NCI-H510A (cell line): ENCODE measurements at regions not wholly inside any gene's neighbourhood (a gene's known extent, or its start where the extent isn't known, plus 50 kb on each side); places are given as distances from the start of the nearest gene placed in this dataset.

Source experiments
- DNase-seq: peaks from one replicate; lab custom pipeline; 2025; lab: John Stamatoyannopoulos, UW

DNA sequence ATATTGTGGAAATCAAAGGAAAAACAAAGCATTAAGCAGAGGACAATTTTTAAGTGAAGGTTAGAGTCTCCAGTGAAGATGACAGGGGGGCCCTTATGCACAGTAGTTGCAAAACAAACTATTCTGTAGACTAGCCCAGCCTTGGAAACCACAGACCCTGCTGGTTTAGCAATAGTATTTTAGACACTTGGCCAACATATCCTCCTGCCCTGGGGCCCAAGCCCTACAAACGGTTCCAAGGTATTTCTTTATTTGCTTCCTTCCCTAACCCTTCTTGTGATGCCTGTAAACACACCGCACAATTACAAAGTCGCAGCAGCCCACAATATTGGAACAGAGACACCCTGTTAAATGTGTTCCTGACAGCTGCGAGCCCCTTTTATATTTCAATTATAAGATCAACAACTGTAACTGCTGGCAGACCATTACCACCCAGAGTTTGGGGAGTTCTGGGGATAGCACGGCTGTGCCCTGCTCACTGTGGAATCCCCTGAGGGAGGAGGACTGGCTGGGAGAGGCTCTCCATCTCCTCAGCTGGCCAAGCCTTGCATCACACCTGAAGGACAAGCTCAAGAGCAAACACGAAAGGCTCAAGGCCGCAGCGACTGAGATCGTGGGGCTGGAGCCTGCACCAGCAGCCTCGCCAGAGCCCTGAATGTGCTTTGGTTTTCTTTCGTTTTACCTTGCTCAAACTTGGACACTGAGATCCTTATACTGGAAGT, 282.2 kb upstream of the ATP5MC3 start:
- no peak for DNase-seq

DNA sequence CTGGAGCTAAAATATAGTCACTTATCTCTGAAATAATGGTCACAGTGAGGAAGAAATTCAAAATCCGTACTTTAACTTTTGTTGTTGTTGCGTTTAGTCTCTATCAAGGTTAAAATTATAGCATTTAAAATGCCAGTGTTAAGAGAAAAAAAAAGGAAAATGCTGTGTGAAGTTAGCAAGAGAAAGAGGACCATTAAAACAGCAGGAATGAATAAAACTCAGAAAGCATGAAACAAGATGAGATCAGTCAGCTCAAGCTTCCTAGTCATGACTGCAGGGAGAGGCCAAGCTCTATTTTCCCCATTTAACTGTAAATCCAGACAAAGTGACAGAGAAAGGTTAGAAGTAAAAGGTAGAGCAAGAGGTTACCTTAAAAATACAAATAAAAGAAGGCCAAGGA, 281.7 kb upstream of the ATP5MC3 start:
- no peak for DNase-seq

DNA sequence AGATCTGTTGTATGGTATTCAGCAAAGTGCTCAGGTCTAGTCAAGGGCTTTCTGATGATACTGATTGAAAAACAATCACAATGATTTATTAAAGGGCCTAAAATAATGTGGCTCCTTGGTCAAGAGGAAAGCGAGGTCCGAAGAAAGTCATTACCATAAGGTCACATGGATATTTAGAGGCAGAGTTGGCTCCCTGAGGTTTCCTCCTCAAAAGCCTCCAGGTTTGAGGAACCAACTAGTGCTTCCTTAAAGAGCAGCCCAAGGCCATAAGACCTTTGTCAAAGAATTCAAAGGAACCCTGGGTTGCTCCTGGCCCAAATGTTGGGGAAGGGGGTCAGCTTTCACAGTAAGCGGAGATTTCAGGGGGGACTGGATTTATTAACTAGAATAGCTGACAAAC, 280.7 kb upstream of the ATP5MC3 start:
- DNase-seq = no peak

DNA sequence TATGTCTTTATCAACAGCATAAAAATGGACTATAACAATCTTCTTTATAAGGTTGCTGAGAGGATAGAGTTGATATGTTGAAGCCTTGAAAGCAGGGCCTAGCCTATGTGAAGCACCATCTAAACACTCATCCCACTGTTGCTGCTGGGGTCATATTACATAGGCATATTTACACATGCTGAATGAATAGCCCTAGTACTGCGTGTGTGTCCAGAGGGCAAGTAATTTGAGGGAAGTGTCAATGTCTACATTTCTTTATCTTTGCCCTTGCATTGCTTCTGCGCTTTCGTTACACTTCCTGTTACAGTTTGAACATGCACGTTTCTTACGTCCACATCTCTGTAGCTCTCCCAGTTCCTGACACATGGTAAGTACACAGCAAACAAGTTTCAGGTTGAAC, 280.3 kb upstream of the ATP5MC3 start:
- DNase-seq = peak; percentile 78

- no peak for DNase-seq
Observed at GRCh38 chr2:175457895-175458448, 276.5 kb upstream of the ATP5MC3 start.

DNA sequence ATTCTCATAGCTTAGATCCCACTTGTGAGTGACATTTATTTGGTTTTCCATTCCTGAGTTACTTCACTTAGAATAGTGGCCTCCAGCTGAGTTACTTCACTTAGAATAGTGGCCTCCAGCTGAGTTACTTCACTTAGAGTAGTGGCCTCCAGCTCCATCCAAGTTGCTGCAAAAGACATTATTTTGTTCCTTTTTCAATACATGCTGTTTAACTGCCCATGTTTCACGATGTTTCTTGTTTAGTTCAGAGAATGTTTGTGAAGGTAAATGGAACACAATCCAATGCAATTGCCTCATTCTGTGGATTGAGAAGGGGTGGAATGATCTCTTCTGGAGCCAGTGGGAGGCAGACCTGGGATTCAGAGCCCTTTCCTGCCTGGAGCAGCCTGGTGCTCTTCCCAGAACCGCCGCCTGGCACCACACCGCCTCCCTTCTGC, 273.5 kb upstream of the ATP5MC3 start:
- DNase-seq = no peak

DNA sequence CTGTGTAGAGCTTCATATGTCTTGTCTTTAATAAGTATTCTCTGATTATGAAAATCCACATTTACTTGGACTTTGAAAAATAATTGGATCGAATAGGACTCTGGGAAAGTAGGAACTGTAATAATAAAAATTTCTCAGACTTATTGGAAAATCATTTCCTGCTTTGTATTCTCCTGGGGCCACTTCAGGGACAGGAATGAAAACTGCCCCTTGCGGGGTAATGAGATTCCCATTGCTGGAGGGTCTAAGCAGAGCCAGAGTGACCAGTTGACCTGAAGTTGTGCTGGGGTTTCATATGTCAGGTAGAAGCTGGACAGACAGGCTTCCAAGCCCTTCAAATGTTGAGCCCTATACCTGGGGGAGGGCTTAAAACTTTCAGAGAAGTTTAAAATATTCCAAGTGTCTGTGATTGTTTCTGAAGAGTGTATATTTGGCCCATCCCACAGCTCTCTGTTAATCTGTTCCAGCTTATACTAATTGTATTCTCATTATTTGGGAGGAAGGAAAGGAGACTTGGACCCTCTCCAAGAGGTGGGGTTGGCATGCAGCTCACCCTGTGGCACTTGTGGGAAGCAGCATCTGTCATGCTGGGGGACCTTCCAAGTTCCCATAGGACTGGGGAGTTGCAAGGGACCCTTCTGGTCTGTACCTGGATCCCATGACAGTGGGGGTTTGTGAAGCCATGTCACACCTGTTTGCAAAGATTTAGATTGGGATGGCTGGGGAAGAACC, 268.7 kb upstream of the ATP5MC3 start:
- no peak for DNase-seq

GRCh38 chr2:175449616-175450015, 268.1 kb upstream of the ATP5MC3 start:
- DNase-seq = no peak

GRCh38 chr2:175446201-175446600, 264.7 kb upstream of the ATP5MC3 start:
- DNase-seq = no peak

- no peak for DNase-seq
Observed at GRCh38 chr2:175445281-175445680, 263.8 kb upstream of the ATP5MC3 start.

DNA sequence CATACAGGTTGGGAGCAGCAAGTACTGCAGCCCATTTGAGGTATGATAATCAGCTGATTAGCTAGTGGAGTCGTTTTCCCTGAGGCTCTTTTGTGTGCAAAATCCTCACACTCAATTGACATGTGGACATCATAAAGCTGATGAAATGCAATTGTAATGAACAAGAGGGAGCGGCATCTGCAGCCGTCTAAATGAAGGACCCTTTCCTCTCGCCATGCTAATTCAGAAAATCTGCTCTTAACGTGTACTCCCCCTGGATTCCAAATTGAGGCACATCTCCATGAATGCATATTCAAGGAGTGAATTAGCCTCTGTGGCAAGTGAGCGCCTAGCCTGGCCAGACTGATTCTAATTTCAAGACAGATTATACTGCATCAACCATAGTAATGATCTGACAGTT, 260.9 kb upstream of the ATP5MC3 start:
- DNase-seq = no peak

DNA sequence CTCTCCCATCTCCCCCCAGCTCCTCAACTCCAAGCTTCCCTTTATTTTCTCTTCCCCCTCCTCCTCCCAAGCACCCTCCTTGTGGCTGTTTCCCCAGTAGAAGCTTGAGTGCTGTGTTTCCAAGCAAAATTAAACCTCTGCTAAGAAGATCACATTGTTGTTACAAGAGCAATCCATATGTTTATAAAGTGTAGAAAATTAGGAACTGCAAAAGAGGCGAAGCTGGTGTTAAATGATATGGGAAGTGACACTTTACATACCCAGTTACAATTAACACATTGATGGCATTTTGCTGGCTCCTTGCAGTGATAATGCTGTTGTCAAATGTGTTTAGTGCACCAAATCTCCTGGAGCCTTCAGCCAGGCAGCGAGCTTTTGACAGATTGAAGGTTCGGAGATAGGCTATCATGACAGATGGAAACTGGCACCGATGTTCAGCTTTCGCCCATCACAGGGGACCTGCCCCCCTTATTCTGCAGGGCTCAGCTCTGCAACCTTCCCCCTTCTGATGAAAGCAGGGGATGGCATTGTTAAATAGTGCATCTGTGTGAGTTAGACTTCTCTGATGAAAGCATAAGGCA, 259.8 kb upstream of the ATP5MC3 start:
- DNase-seq = no peak

DNA sequence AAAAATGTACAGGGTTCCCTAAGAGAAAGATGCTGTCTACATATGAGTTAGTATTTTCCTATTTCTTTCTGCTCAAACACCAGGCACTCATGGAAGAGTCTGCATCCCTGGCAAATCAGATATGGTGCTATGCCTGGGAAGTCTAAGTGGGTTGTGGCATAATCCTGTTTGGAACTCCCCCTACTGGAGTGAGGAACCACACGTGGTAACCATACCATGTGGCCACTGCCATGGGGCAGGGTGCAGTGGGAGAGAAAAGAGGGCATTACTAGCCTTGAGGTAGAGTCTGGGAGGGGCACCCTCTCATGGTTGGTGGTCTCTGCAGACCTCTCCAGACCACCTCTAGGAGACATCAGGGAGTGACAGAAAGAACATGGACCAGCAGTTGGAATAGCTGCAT, 257.9 kb upstream of the ATP5MC3 start:
- no peak for DNase-seq

GRCh38 chr2:175437167-175437566, 255.7 kb upstream of the ATP5MC3 start:
- DNase-seq = no peak

- DNase-seq = no peak
Observed at GRCh38 chr2:175436076-175436475, 254.6 kb upstream of the ATP5MC3 start.

GRCh38 chr2:175435012-175435411, 253.5 kb upstream of the ATP5MC3 start:
- DNase-seq = no peak

DNA sequence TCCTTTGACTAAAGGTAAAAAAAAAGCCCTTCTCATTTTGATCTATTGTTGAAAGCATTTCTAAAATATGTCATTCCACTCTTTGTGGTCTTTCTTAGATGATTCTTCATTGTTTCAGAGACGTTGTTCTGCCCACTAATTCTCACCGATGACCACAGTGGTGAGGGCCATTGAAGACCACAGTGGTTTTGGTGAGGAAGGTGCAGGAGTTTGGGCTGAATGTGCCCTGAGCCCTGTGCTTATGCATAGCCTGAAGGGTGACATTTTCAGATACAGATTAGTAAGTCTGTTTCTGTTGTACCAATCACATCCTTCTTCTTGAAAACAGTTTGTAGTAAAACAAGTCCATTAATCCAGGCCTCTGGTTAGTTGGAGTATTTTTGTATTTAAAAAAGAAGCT, 251.3 kb upstream of the ATP5MC3 start:
- no peak for DNase-seq

- peak; percentile 59 for DNase-seq
Observed at GRCh38 chr2:175432021-175432420, 250.5 kb upstream of the ATP5MC3 start.

DNA sequence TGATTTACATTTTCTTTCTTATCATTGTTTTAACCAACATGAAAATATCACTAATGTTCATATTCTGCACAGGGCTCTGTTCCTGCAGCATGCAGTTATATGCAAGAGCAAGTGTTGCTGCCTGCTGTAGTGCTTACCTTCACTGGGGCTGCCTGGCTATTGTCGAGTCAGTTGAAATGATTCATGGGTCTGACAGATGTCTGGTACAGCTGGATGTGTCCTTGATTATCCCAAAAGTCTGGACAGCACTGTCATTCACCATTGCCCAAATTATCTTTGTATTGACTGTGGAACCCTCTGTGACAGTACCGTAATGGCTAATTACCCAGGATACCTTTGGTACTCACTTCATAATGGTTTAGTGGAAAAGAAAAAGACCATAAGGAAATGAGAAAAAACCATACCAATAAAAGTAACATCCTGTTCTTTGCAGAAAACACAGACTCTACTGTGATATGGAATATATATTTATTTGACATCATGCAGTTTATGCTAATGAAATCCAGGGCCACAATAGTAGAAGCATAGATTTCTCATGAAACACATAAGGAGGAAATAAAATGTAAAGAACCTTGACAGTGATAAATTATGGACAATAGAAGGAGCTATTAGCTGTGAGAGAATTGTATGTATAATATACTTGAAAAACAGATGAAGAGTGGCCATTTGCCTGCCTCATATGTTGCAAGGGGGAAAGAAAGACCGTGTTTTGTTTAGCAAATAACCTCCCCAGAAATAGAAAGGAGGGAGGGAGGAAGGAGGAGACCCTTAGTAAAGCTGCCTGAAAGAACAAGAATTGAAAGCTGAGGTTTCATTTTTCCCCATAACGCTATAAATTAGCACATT, 249.8 kb upstream of the ATP5MC3 start:
- no peak for DNase-seq

DNA sequence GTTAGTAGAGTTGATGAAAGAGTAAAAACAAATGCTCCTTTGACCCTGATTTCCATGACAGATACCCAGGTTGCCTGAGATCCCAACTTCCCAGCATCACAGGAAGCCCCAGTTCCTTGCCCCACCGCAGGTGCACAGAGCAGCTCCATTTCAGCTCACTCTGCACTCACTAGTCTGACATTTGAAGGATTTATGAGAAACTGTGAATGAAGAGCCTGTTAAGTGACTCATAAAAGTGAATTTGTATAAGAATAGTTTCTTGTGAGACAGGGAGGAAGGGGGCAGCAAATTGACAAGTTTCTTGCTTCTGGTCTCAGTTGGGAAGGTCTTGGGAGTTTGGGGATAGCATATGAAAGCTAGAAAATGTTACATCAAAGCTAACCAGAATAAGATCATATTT, 248.7 kb upstream of the ATP5MC3 start:
- DNase-seq = no peak

GRCh38 chr2:175418224-175418835, 236.8 kb upstream of the ATP5MC3 start:
- no peak for DNase-seq
